Epidermal melanocyte (primary cell): ENCODE measurements at regions not wholly inside any gene's neighbourhood (a gene's known extent, or its start where the extent isn't known, plus 50 kb on each side); places are given as distances from the start of the nearest gene placed in this dataset.

Experiments
- DNase-seq: peaks from one replicate; pipeline ENCODE4 v3.0.0; 2011; ENCODE audit warnings: low spot score; ENCODE audit not compliant: insufficient read length

- DNase-seq: no peak
Measured at GRCh38 chr4:126812076-126812475, 820.7 kb upstream of the INTU start.

- no peak for DNase-seq
Measured at GRCh38 chr4:126820631-126821030, 812.1 kb upstream of the INTU start.

GRCh38 chr4:126821152-126821551, 811.6 kb upstream of the INTU start:
- no peak for DNase-seq

GRCh38 chr4:126825083-126825482, 807.7 kb upstream of the INTU start:
- no peak for DNase-seq

GRCh38 chr4:126827669-126828068, 805.1 kb upstream of the INTU start:
- no peak for DNase-seq

DNA sequence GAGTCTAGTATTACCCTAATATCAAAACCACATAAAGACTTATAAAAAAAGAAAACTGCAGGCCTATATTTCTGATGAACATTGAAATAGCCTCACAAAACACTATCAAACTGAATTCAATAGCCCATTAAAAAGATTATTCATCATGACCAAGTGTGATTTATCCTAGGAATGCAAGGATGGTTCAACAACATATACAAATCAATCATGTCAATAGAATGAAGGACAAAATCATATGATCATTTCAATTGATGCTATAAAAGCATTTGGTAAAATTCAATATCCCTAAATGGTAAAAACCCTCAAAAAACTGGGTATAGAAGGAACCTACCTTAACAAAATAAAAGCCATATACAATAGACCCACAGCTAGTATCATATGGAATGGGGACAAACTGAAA, 797.9 kb upstream of the INTU start:
- no peak for DNase-seq

- no peak for DNase-seq
Measured at GRCh38 chr4:126838941-126839679, 793.6 kb upstream of the INTU start.

DNA sequence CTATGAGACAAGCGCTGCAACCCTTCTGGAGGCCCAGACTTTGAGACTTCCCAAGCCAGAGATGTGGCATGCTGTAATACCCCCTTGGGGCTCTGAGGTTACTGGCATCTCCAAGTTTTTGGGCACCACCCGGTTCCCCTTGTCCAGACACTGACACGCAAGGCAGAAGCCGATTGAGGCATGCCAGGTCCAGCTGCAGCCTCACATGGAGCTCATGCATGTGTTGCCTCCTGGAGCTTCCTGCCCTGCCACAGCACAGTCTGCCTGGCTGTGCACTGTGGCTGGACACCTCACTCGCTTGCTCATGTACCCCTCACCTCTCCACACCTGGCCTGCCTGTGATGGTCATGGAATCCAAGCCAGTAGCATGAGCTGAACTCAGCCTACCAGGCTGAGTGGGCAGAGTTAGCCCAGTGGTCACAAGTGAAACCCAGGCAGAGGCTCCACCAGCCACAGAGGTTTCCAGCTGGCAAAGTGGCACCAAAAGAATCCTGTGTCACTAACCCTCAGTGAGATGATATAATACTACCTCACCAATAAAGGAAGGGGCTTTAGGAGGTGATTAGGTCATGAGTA, 789.2 kb upstream of the INTU start:
- DNase-seq: no peak

GRCh38 chr4:126850286-126850685, 782.5 kb upstream of the INTU start:
- DNase-seq: peak; percentile 17

GRCh38 chr4:126851391-126851790, 781.4 kb upstream of the INTU start:
- DNase-seq: peak; percentile 22

- DNase-seq: no peak
Measured at GRCh38 chr4:126853715-126854114, 779.0 kb upstream of the INTU start.

GRCh38 chr4:126856906-126857305, 775.9 kb upstream of the INTU start:
- DNase-seq: no peak

GRCh38 chr4:126859314-126859713, 773.4 kb upstream of the INTU start:
- no peak for DNase-seq

DNA sequence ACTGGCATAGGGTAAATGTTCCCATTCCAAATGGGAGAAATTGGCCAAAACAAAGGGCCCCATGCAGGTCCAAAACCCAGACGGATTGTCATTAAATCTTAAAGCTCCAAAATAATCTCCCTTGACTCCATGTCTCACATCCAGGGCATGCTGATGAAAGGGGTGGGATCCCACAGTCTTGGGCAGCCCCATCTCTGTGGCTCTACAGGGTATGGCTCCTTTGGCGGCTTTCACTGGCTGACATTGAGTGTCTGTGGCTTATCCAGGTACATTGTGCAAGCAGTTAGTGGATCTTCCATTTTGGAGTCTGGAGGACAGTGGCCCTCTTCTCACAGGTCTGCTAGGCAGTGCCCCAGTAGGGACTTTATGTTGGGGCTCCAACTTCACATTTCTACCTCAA, 772.9 kb upstream of the INTU start:
- no peak for DNase-seq

DNA sequence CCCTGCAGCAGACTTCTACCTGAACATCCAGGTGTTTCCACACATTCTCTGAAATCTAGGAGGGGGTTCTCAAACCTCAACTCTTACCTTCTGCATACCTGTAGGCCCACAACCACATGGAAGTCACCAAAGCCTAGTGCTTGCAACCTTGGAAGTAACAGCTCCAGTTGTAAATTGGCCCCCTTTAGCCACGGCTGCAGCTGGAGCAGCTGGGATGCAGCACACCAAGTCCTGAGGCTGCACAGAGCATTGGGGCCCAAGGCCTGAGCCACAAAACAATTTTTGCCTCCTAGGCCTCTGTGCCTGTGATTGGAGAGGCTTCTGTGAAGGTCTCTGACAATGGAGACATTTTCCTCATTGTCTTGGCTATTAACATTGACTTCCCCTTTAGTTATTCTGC, 772.4 kb upstream of the INTU start:
- no peak for DNase-seq

DNA sequence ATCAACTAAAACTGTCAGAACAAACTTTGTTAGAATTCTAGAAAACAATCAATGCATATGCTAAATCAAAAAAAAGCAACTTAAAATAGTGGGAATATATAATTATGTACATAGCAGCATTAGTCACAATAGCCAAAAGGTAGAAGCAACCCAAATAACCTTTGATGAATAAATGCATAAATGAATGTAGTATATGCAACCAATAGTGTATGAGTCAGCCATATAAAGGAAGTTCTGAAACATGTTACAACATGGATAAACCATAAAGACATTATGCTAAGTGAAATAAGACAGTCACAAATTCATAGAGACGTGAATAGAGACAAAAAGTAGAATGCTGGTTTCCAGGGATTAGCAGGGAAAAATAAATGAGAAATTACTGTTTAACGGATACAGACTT, 762.8 kb upstream of the INTU start:
- DNase-seq: no peak

- DNase-seq: no peak
Measured at GRCh38 chr4:126871810-126872209, 760.9 kb upstream of the INTU start.

GRCh38 chr4:126874533-126874932, 758.2 kb upstream of the INTU start:
- no peak for DNase-seq

- DNase-seq: no peak
Measured at GRCh38 chr4:126888968-126889367, 743.8 kb upstream of the INTU start.

DNA sequence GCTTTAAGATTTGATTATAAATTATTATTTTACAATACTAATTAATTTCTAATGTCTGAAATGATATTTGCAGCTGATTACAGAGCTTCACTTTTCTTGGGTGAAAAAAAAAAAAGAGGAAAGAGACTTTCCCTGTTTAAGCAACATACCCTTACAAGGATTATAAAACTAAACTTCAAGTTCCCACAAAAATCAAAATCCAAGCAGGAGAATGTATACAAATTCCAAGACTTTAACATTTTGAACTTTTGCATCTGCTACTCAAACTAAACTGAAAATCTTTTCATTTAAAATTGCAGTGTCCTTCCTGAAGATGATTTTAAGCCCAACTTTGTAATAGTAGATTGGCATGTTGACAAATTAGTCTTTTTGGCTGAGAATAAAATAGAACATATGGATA, 742.4 kb upstream of the INTU start:
- DNase-seq: no peak

DNA sequence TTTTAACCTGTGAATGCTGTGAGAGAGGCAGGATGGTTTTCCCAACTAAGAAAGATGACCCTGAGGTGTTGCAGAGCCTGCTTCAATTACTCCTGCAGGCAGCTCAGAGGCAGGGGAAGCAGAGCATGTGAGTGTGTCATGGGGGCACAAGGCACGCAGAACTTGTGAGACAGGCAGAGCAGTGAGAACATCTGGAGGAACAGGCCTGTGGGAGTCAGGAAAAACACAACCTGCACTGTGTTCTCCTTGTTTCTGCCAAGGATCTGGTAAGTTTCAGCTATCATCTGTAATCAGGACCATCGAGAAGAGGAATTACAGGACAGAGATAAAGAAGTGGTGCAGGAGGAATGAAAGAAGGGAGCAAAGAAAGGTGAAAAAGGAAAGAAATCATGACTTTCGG, 741.8 kb upstream of the INTU start:
- no peak for DNase-seq

DNA sequence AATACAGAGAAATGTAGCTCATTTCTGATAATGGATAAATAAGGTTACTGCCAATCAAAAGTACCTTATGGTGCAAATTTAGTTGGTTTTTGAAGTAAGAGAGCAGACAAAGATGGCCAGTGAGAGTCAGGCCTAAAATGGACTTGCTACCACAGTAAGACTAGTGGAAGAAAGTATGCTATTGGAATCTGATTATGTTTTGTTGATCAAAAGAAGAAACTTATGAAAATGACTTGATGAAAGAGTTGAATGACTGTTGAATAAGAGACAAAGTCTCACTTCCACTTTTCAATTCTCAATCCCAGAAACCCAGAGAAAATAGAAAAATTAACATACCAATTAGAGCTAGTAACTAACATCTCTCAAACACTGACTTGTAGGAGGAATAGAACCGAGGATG, 737.8 kb upstream of the INTU start:
- DNase-seq: no peak

- no peak for DNase-seq
Measured at GRCh38 chr4:126895988-126896570, 736.7 kb upstream of the INTU start.
